GM23338 (cell line): ENCODE measurements at regions not wholly inside any gene's neighbourhood (a gene's known extent, or its start where the extent isn't known, plus 50 kb on each side); places are given as distances from the start of the nearest gene placed in this dataset.

Source experiments
- ATAC-seq: fragments of 200-7000 bp; cut with Tn5 transposase; 3 replicates; pipeline ENCODE4 v1.9.1; 2020
- DNase-seq: peaks from one replicate; pipeline ENCODE4 v3.0.0-alpha.2; 2015; ENCODE audit warnings: low spot score
- H2AFZ ChIP-seq: fragments of 200-600 bp; sonication (generic); 2 replicates; pipeline ENCODE4 v1.8.0; 2016; ENCODE audit warnings: antibody characterized with exemption, mild to moderate bottlenecking, moderate library complexity
- H3F3A ChIP-seq: fragments of 200-600 bp; sonication (generic); replicated peaks from 2 replicates; pipeline ENCODE4 v1.8.0; 2017; ENCODE audit warnings: antibody characterized with exemption, mixed run types, low read depth
- H3K27ac ChIP-seq: fragments of 200-600 bp; sonication (generic); 2 replicates; pipeline ENCODE4 v1.6.1; 2016; ENCODE audit warnings: low read depth
- H3K27me3 ChIP-seq: fragments of 200-600 bp; sonication (generic); 2 replicates; pipeline ENCODE4 v1.8.0; 2016; ENCODE audit warnings: mild to moderate bottlenecking, mixed run types, moderate library complexity; ENCODE audit not compliant: insufficient read depth
- H3K36me3 ChIP-seq: fragments of 200-600 bp; sonication (generic); 2 replicates; pipeline ENCODE4 v1.8.0; 2016; ENCODE audit warnings: mild to moderate bottlenecking; ENCODE audit not compliant: insufficient read depth
- H3K4me1 ChIP-seq: fragments of 200-600 bp; sonication (generic); 2 replicates; pipeline ENCODE4 v1.8.0; 2016; ENCODE audit warnings: mild to moderate bottlenecking, moderate library complexity; ENCODE audit not compliant: insufficient read depth
- H3K4me2 ChIP-seq: fragments of 200-600 bp; sonication (generic); 2 replicates; pipeline ENCODE4 v1.7.1; 2017; ENCODE audit warnings: mixed run types
- H3K4me3 ChIP-seq: fragments of 200-600 bp; sonication (generic); 2 replicates; pipeline ENCODE4 v1.6.1; 2016; ENCODE audit warnings: mixed run types
- H3K79me2 ChIP-seq: fragments of 200-600 bp; sonication (generic); replicated peaks from 2 replicates; pipeline ENCODE4 v1.8.0; 2017; ENCODE audit warnings: mild to moderate bottlenecking; ENCODE audit not compliant: insufficient read depth
- H3K9me2 ChIP-seq: fragments of 200-600 bp; sonication (generic); 2 replicates; pipeline ENCODE4 v1.8.0; 2017; ENCODE audit not compliant: insufficient read depth
- H4K20me1 ChIP-seq: fragments of 200-600 bp; sonication (generic); replicated peaks from 2 replicates; pipeline ENCODE4 v1.8.0; 2017; ENCODE audit warnings: mild to moderate bottlenecking; ENCODE audit not compliant: insufficient read depth
- H3K27ac Mint-ChIP-seq: 2 replicates; pipeline ENCODE4 v1.8.0; 2020; ENCODE audit warnings: inconsistent platforms, mild to moderate bottlenecking, moderate library complexity, mixed read lengths
- H3K27me3 Mint-ChIP-seq: 3 replicates; pipeline ENCODE4 v1.8.0; 2022; ENCODE audit warnings: low read depth, mild to moderate bottlenecking, moderate library complexity, mixed read lengths, inconsistent platforms; ENCODE audit not compliant: insufficient read depth, poor library complexity
- H3K36me3 Mint-ChIP-seq: 3 replicates; pipeline ENCODE4 v1.8.0; 2021; ENCODE audit warnings: low read depth, mild to moderate bottlenecking, inconsistent platforms, moderate library complexity, mixed read lengths
- H3K4me1 Mint-ChIP-seq: 3 replicates; pipeline ENCODE4 v1.8.0; 2020; ENCODE audit warnings: mild to moderate bottlenecking, inconsistent platforms, mixed read lengths
- H3K4me3 Mint-ChIP-seq: 3 replicates; pipeline ENCODE4 v1.8.0; 2021; ENCODE audit warnings: moderate library complexity, mild to moderate bottlenecking, inconsistent platforms, mixed read lengths
- H3K9me3 Mint-ChIP-seq: 3 replicates; pipeline ENCODE4 v1.8.0; 2020; ENCODE audit warnings: moderate library complexity, mild to moderate bottlenecking, inconsistent platforms, mixed read lengths
- CREB1 ChIP-seq: fragments of 250-450 bp; sonication (Bioruptor Pico); IDR thresholded peaks from 2 replicates; pipeline ENCODE4 v1.5.0; 2020; ENCODE audit warnings: low read depth, mild to moderate bottlenecking, moderate library complexity
- EZH2phosphoT487 ChIP-seq: fragments of 200-600 bp; sonication (generic); IDR thresholded peaks from one replicate; pipeline ENCODE4 v1.8.1; 2018; ENCODE audit warnings: antibody characterized with exemption; ENCODE audit not compliant: unreplicated experiment
- JUNB ChIP-seq: IDR thresholded peaks from one replicate; pipeline ENCODE4 v1.6.1; 2016; ENCODE audit warnings: antibody characterized with exemption; ENCODE audit not compliant: unreplicated experiment
- NANOG ChIP-seq: IDR thresholded peaks from 2 replicates; pipeline ENCODE4 v1.6.1; 2016; ENCODE audit warnings: antibody characterized with exemption, borderline replicate concordance
- POLR2AphosphoS5 ChIP-seq: IDR thresholded peaks from 2 replicates; pipeline ENCODE4 v1.6.1; 2016; ENCODE audit warnings: antibody characterized with exemption, low read depth
- STAT1 ChIP-seq: IDR thresholded peaks from one replicate; pipeline ENCODE4 v1.6.1; 2016; ENCODE audit warnings: antibody characterized with exemption; ENCODE audit not compliant: unreplicated experiment
- ZNF114 ChIP-seq: fragments of 250-450 bp; sonication (Bioruptor Pico); IDR thresholded peaks from 2 replicates; pipeline ENCODE4 v1.5.0; 2020; ENCODE audit warnings: mild to moderate bottlenecking, moderate library complexity
- TF ChIP-seq, protein P1 (sequence below), 2 experiments: fragments of 200-600 bp in 1 of 2; sonication (generic) in 1 of 2; conservative IDR thresholded peaks; 2 replicates each; pipeline versions ENCODE4 v1.5.1 to v1.6.1; 2016 to 2017; ENCODE audit warnings: antibody characterized with exemption in 2 of 2, low read depth in 2 of 2, mild to moderate bottlenecking in 2 of 2, moderate library complexity in 1 of 2
- TF ChIP-seq, protein P2 (sequence below): IDR thresholded peaks from 2 replicates; pipeline ENCODE4 v1.6.1; 2016; ENCODE audit warnings: antibody characterized with exemption
- TF ChIP-seq, protein P3 (sequence below): fragments of 250-450 bp; sonication (Bioruptor Pico); IDR thresholded peaks from 2 replicates; pipeline ENCODE4 v1.5.0; 2020; ENCODE audit warnings: mild to moderate bottlenecking, moderate library complexity
- TF ChIP-seq, protein P4 (sequence below): IDR thresholded peaks from one replicate; pipeline ENCODE4 v1.6.1; 2018; ENCODE audit warnings: antibody characterized with exemption; ENCODE audit not compliant: unreplicated experiment

DNA sequence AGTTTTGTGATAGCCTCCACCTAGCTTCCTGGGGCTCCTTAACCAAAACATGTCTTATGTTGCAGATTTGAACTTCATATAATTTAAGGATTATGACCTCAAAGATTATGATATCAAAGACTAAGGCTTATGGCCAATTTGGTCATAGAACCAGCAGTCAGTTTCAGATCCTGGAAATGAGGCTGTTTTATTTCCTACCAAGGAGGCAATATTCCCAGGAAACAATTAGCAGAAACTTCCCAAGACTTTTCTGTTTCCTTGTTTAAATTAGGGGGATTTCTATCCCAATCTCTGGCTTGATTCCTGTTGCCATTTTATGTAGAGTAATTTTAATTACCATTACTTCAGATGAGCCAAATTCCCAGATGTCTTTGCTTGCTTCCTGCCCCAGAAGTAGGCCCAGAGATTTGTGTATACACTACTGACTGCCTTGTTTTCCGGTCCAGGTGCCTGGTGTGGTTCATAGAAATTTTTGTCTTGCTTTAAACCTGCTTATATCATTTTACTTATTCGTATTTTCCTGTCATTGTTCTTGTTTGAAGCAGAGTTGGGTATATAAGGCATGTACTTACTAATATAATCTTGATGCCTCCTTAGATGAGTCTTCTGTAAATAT, 119.2 kb upstream of the TMEM170B start:
- Histone ChIP-seq H3K4me1 (no peaks in the 10 kb centered on the region), H3F3A (no peaks in the 10 kb centered on the region), H3K4me2 (no peak overlapping the region), H3K36me3 (no peaks in the 10 kb centered on the region), H3K27me3 (no peaks in the 10 kb centered on the region), H2AFZ (no peak overlapping the region), H4K20me1 (no peaks in the 10 kb centered on the region), H3K9me2 (no peaks in the 10 kb centered on the region), H3K4me3 (no peak overlapping the region), H3K79me2 (no peaks in the 10 kb centered on the region), H3K27ac (no peak overlapping the region)
- peaks cover 2% of the 10 kb centered on the region for H3K27me3 Mint-ChIP-seq
- H3K4me3 Mint-ChIP-seq, result no peak overlapping the region
- ATAC-seq (no peak), DNase-seq (no peak)
- H3K9me3 Mint-ChIP-seq, result peaks cover 12% of the 10 kb centered on the region; the same call in 2 of the 3 replicates
- no peak overlapping the region for H3K27ac Mint-ChIP-seq
- peaks cover 7% of the 10 kb centered on the region for H3K36me3 Mint-ChIP-seq
- TF ChIP-seq EZH2phosphoT487 (no peak), CREB1 (no peak), ZNF114 (CRISPR knock-in tag) (no peak), STAT1 (no peak), NANOG (no peak), POLR2AphosphoS5 (no peak), JUNB (no peak)
- TF ChIP-seq, protein P1, sequence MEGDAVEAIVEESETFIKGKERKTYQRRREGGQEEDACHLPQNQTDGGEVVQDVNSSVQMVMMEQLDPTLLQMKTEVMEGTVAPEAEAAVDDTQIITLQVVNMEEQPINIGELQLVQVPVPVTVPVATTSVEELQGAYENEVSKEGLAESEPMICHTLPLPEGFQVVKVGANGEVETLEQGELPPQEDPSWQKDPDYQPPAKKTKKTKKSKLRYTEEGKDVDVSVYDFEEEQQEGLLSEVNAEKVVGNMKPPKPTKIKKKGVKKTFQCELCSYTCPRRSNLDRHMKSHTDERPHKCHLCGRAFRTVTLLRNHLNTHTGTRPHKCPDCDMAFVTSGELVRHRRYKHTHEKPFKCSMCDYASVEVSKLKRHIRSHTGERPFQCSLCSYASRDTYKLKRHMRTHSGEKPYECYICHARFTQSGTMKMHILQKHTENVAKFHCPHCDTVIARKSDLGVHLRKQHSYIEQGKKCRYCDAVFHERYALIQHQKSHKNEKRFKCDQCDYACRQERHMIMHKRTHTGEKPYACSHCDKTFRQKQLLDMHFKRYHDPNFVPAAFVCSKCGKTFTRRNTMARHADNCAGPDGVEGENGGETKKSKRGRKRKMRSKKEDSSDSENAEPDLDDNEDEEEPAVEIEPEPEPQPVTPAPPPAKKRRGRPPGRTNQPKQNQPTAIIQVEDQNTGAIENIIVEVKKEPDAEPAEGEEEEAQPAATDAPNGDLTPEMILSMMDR (conservative IDR thresholded peaks at IDR 0.05; ENCODE audit: low read depth in 2 of 2), result no peak
- TF ChIP-seq, protein P2, sequence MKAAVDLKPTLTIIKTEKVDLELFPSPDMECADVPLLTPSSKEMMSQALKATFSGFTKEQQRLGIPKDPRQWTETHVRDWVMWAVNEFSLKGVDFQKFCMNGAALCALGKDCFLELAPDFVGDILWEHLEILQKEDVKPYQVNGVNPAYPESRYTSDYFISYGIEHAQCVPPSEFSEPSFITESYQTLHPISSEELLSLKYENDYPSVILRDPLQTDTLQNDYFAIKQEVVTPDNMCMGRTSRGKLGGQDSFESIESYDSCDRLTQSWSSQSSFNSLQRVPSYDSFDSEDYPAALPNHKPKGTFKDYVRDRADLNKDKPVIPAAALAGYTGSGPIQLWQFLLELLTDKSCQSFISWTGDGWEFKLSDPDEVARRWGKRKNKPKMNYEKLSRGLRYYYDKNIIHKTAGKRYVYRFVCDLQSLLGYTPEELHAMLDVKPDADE, result no peak
- TF ChIP-seq, protein P3, sequence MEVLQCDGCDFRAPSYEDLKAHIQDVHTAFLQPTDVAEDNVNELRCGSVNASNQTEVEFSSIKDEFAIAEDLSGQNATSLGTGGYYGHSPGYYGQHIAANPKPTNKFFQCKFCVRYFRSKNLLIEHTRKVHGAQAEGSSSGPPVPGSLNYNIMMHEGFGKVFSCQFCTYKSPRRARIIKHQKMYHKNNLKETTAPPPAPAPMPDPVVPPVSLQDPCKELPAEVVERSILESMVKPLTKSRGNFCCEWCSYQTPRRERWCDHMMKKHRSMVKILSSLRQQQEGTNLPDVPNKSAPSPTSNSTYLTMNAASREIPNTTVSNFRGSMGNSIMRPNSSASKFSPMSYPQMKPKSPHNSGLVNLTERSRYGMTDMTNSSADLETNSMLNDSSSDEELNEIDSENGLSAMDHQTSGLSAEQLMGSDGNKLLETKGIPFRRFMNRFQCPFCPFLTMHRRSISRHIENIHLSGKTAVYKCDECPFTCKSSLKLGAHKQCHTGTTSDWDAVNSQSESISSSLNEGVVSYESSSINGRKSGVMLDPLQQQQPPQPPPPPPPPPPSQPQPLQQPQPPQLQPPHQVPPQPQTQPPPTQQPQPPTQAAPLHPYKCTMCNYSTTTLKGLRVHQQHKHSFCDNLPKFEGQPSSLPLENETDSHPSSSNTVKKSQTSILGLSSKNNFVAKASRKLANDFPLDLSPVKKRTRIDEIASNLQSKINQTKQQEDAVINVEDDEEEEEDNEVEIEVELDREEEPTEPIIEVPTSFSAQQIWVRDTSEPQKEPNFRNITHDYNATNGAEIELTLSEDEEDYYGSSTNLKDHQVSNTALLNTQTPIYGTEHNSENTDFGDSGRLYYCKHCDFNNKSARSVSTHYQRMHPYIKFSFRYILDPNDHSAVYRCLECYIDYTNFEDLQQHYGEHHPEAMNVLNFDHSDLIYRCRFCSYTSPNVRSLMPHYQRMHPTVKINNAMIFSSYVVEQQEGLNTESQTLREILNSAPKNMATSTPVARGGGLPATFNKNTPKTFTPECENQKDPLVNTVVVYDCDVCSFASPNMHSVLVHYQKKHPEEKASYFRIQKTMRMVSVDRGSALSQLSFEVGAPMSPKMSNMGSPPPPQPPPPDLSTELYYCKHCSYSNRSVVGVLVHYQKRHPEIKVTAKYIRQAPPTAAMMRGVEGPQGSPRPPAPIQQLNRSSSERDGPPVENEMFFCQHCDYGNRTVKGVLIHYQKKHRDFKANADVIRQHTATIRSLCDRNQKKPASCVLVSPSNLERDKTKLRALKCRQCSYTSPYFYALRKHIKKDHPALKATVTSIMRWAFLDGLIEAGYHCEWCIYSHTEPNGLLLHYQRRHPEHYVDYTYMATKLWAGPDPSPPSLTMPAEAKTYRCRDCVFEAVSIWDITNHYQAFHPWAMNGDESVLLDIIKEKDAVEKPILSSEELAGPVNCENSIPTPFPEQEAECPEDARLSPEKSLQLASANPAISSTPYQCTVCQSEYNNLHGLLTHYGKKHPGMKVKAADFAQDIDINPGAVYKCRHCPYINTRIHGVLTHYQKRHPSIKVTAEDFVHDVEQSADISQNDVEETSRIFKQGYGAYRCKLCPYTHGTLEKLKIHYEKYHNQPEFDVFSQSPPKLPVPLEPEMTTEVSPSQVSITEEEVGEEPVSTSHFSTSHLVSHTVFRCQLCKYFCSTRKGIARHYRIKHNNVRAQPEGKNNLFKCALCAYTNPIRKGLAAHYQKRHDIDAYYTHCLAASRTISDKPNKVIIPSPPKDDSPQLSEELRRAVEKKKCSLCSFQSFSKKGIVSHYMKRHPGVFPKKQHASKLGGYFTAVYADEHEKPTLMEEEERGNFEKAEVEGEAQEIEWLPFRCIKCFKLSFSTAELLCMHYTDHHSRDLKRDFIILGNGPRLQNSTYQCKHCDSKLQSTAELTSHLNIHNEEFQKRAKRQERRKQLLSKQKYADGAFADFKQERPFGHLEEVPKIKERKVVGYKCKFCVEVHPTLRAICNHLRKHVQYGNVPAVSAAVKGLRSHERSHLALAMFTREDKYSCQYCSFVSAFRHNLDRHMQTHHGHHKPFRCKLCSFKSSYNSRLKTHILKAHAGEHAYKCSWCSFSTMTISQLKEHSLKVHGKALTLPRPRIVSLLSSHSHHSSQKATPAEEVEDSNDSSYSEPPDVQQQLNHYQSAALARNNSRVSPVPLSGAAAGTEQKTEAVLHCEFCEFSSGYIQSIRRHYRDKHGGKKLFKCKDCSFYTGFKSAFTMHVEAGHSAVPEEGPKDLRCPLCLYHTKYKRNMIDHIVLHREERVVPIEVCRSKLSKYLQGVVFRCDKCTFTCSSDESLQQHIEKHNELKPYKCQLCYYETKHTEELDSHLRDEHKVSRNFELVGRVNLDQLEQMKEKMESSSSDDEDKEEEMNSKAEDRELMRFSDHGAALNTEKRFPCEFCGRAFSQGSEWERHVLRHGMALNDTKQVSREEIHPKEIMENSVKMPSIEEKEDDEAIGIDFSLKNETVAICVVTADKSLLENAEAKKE (CRISPR knock-in tag), result no peak
- TF ChIP-seq, protein P4, sequence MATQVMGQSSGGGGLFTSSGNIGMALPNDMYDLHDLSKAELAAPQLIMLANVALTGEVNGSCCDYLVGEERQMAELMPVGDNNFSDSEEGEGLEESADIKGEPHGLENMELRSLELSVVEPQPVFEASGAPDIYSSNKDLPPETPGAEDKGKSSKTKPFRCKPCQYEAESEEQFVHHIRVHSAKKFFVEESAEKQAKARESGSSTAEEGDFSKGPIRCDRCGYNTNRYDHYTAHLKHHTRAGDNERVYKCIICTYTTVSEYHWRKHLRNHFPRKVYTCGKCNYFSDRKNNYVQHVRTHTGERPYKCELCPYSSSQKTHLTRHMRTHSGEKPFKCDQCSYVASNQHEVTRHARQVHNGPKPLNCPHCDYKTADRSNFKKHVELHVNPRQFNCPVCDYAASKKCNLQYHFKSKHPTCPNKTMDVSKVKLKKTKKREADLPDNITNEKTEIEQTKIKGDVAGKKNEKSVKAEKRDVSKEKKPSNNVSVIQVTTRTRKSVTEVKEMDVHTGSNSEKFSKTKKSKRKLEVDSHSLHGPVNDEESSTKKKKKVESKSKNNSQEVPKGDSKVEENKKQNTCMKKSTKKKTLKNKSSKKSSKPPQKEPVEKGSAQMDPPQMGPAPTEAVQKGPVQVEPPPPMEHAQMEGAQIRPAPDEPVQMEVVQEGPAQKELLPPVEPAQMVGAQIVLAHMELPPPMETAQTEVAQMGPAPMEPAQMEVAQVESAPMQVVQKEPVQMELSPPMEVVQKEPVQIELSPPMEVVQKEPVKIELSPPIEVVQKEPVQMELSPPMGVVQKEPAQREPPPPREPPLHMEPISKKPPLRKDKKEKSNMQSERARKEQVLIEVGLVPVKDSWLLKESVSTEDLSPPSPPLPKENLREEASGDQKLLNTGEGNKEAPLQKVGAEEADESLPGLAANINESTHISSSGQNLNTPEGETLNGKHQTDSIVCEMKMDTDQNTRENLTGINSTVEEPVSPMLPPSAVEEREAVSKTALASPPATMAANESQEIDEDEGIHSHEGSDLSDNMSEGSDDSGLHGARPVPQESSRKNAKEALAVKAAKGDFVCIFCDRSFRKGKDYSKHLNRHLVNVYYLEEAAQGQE, result no peak
- H3K4me1 Mint-ChIP-seq, result no peaks in the 10 kb centered on the region
